Stimulated activated CD4-positive, alpha-beta T cell treated with anti-CD3 and anti-CD28 coated beads, Interleukin-15, amount 100 ng/mL, for 24 hours (primary cell): ENCODE measurements at regions not wholly inside any gene's neighbourhood (a gene's known extent, or its start where the extent isn't known, plus 50 kb on each side); places are given as distances from the start of the nearest gene placed in this dataset.
"Not testable (repeated sequence)": the region's sequence is repeated elsewhere in the genome, so short reads cannot be mapped to it uniquely, and the experiment has no call there.

Experiments used
- DNase-seq: peaks from one replicate; pipeline ENCODE4 v3.0.0-alpha.2; 2020

- not testable (repeated sequence) for DNase-seq
Measured at GRCh38 chr9:94191706-94192105, 67.4 kb upstream of the ZNF169 start.

GRCh38 chr9:94198414-94198813 lies 60.7 kb upstream of the ZNF169 start:
- DNase-seq: no peak

GRCh38 chr9:94199776-94200175 lies 59.3 kb upstream of the ZNF169 start:
- no peak for DNase-seq

GRCh38 chr9:94204174-94204573 lies 54.9 kb upstream of the ZNF169 start:
- no peak for DNase-seq

- no peak for DNase-seq
Measured at GRCh38 chr9:94207781-94208180, 51.3 kb upstream of the ZNF169 start.
